ENCODE measurements at regions not wholly inside any gene's neighbourhood (a gene's known extent, or its start where the extent isn't known, plus 50 kb on each side); places are given as distances from the start of the nearest gene placed in this dataset.

DNA sequence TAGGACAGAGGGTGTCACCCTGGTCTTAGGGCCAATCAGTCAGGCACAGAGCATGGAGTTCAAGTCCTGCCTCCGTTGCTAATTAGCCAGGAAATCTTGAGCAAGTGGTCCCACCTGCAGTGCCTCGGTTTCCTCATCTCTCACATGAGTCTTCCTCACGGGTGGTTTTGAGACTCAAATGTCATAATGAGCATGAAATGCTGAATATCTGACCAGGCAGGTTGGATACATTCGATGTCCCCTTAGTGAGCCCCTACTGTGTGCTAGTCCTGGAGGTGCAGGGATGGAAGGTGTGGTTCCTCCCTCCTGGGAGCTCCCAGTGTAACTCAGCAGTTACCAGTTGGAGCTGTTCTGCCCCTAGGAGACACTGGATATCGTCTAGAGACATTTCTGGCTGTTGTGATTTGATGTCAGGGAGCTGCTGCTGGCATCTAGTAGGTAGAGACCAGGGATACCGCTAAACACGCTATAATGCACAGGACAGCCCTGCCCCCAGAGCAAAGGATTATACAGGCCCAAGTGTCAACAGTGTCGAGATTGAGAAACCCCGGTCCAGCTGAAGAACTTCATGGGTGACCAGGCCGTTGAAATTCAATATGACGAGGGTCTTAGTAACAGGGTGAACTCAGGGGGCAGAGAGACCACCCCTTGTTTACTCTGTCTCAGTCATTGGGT, 118.5 kb upstream of the TWIST2 start:
- in situ Hi-C loops (cut with HindIII; ENCODE audit: low sequenced_read_pairs), result no loop called here

DNA sequence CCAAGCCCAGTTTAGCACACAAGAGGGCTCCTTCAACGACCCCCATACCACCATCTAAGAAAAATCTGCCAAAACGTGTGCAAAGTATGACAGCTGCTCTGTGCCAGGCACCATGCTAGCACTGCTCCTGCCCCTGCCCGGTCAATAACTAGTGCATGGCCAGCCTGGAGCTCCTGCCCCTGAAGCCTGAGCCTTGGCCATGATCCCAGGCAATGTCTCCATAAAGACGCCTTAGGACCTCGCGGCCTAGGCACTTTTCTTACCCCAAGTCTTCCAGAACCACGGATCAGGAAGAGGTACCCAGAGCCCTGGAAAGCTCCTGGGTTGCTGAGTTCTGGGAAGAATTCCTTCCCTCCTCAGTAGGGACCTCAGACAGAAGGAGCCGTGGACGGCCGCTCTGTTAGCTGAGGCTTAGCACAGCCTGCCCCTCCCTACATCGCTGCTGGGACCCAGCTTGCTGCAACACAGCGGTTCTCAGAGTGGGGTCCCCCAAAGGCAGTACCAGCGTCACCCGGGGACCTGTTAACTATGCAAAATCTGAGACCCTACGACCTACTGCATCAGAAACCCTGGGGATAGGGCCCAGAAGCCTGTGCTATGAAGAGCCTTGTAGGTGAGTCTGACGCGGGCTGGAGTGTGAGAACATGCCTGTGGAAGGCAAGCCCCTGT, 117.8 kb upstream of the TWIST2 start:
- in situ Hi-C loops (cut with HindIII; ENCODE audit: low sequenced_read_pairs), result no loop called here

DNA sequence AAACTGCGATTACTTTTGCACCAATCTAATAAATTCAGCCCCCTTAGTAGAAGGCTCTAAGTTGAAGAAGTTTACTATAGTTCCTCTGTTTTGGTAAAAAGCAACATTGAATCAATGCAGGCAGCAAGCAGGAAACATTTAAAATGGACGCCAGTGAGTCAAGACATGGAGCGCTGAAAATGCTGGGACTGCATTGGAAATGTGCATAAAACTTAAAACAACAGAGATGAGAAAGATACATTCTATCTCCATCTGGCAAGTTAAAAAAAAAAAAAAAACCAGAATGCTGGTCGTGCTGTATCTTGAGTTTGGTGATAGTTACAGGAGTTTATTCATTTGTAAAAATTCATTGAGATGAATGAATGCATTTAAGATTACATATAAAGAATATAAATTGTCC, 117.0 kb upstream of the TWIST2 start:
- in situ Hi-C loops (cut with HindIII; ENCODE audit: low sequenced_read_pairs), result no loop called here

DNA sequence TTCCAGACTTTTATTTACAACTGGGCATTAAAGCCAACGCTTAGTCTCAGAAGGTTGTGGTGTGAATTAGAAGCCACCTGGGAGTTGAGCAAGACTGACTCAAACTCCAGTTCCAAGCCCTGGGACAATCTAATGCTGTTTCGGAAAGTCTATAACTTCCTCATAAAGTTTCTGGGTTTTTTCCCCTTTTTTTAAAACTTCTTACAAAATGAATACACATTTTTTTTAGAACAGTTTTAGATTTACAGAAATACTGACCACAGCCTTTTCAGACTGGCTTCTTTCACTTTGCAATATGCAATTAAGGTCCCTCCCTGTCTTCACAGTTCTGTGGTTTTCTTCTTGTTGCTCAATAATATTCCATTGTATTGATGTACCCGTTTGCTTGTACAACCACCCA, 115.9 kb upstream of the TWIST2 start:
- in situ Hi-C loops (cut with HindIII; ENCODE audit: low sequenced_read_pairs), result no loop called here

DNA sequence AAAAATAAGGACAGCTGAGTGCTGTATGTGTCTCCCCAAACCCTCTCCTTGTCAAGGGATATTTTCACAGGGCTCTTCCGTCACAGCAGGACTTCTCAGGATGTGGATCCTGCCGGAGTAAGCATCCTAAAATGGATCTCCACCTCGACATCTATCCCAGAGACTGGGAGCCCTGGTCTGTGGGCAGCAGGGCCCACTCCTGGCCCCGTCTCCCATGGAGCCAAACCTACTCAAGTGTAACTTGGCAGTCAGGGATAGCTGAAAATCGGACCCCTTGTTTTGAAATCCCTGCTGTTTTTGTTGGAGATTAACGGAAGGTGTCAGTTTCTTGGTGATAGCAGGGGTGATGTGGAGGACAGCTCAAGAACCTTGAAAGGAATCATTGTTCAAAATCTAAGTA, 109.0 kb upstream of the TWIST2 start:
- in situ Hi-C loops (cut with HindIII; ENCODE audit: low sequenced_read_pairs), result no loop called here

DNA sequence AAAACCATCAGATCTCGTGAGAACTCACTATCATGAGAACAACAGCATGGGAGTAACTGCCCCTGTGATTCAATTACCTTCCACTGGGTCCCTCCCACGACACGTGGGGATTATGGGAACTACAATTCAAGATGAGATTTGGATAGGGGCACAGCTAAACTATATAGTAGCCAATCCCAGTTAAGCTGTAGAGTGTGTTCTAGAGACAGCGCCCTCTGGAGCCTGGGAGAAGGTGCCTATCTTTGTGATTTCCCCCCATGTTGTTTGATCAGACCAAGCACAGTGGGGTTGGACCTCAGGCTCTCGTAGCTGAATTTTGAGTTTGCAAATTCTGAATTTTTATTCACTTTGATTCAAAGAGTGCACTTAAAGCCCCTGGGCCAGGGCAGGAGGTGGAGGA, 108.2 kb upstream of the TWIST2 start:
- in situ Hi-C loops (cut with HindIII; ENCODE audit: low sequenced_read_pairs), result no loop called here

- in situ Hi-C loops (cut with HindIII; ENCODE audit: low sequenced_read_pairs), result no loop called here
Measured at GRCh38 chr2:238741277-238741676, 106.6 kb upstream of the TWIST2 start.

DNA sequence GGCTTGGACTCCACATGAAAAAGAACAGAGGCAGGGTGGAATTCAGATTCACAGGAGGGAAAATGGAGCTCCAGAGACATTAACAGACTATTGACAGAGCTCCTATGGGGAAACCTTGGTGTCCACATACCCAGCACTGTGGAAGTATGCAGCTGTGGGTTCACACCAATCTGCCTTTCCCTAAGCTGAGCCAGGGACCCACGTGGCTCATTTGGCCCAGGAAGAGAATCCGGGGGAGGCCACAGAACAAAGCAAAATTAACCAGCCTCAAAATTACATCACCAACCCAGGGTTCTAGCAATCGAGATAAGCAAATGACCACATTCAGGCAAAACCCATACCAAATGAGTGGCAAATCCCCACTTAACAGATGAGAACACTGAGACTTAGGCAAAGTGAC, 105.8 kb upstream of the TWIST2 start:
- in situ Hi-C loops (cut with HindIII; ENCODE audit: low sequenced_read_pairs), result no loop called here

DNA sequence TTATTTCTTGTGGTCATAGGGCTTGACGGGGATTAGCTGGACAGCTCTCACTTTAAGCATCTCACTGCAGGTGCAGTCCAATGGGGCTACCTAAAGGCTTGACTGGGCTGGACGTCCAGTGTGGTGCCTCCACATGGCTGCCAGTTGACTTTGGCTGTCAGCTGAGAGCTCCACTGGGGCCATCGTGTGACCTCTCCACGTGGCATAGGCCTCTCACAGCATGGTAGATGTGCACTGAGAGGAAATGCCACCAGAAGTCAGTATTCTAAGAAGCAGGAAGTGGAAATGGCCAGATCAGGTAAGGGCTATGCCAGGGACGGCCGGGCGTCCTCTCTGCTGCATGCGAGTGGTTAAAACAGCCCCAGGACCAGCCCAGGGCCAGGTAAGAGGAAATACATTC, 105.2 kb upstream of the TWIST2 start:
- in situ Hi-C loops (cut with HindIII; ENCODE audit: low sequenced_read_pairs), result no loop called here

GRCh38 chr2:238743243-238744065, 104.4 kb upstream of the TWIST2 start:
- in situ Hi-C loops (cut with HindIII; ENCODE audit: low sequenced_read_pairs), result no loop called here

DNA sequence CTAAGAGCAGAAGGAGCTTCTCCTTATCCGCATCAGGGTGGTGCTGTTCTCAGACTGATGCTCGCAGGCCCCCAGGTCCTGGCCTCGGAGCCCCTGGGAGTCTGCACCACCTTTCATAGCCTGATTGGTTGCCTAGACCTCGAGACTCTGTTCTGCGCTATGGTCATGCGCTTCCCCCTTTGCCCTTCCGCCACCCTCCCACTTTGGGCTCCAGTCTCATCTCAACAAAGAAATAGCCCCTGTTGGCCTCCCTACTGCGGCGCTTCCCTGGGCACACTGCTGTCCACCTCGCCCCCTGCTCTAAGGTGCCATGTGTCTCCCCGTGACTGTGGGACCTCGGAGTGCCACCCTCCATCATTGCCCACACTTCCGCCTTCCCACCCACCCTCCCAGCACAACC, 102.9 kb upstream of the TWIST2 start:
- in situ Hi-C loops (cut with HindIII; ENCODE audit: low sequenced_read_pairs), result no loop called here

DNA sequence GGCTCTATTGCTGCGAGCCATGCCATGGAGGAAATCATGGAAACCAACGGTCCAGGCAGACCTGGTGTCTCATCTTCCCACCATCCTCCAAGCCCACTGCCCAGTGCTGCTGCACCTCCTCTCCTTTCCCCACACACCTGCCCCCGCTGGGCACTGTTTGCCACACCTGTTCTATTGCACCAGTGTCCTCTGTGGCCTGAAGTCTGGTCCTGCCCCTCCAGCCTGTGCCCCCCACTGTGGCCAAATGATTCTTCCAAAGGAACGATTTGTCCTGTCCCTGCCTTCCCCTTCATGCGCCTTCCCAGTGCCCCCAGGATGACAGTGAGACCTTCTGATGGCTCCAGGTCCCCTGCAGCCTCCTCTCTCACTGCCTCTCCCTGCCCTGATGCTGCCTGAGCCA, 101.9 kb upstream of the TWIST2 start:
- in situ Hi-C loops (cut with HindIII; ENCODE audit: low sequenced_read_pairs), result no loop called here

GRCh38 chr2:238747114-238747513, 100.8 kb upstream of the TWIST2 start:
- in situ Hi-C loops (cut with HindIII; ENCODE audit: low sequenced_read_pairs), result no loop called here

DNA sequence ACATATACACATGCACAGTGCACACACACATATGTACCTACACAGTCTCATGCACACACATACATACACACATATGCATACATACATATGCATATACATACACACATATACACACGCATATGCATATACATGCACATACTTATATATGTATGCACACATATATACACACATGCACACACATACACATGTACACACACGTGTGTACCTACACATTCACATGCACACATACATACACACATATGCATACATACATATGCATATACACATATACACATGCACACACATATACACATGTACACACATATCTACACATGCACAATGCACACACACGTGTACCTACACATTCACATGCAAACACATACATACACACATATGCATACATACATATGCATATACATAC, 100.3 kb upstream of the TWIST2 start:
- in situ Hi-C loops (cut with HindIII; ENCODE audit: low sequenced_read_pairs), result no loop called here

GRCh38 chr2:238750212-238750904, 97.5 kb upstream of the TWIST2 start:
- in situ Hi-C loops (cut with HindIII; ENCODE audit: low sequenced_read_pairs), result no loop called here

DNA sequence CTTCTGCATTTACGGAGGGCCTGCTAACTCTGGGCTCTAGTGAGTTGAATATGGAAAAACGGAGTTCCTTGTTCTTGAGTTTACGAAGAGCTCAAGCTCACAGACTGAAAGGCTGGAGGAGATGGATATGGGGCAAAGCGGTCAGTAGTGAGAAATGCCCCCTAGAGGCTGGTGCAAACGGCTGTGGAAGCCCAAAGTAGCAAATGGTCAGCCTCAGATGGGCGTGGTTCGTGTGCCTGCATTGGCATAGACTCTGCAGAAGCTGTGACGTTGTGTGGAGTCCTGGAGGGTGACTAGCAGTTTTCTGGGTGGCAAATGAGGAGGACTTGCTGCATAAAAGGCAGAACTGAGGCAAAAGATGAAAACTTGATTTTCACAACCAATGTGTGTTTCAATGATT, 93.6 kb upstream of the TWIST2 start:
- in situ Hi-C loops (cut with HindIII; ENCODE audit: low sequenced_read_pairs), result no loop called here

DNA sequence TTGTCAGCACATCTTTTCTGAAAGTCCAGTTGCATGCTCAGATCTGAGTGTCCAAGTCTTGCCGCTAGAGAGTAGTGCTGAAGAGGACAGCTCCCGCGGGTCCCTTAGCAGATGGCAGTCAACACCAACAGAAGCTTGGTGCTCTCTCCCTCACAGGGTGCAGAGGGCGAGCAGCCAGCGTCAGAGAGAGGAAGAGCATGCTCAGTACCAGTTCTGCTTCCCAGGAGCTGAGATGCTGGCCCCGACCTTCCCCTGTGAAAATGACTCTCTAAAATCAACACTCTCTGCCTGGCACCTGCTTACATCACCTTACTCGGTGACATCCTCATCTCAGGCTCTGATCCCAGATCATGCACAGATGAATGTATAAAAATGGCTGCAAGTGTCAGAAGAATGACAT, 86.0 kb upstream of the TWIST2 start:
- in situ Hi-C loops (cut with HindIII; ENCODE audit: low sequenced_read_pairs), result no loop called here

- in situ Hi-C loops (cut with HindIII; ENCODE audit: low sequenced_read_pairs), result no loop called here
Measured at GRCh38 chr2:238763471-238763995, 84.4 kb upstream of the TWIST2 start.

- in situ Hi-C loops (cut with HindIII; ENCODE audit: low sequenced_read_pairs), result no loop called here
Measured at GRCh38 chr2:238765590-238765989, 82.3 kb upstream of the TWIST2 start.

DNA sequence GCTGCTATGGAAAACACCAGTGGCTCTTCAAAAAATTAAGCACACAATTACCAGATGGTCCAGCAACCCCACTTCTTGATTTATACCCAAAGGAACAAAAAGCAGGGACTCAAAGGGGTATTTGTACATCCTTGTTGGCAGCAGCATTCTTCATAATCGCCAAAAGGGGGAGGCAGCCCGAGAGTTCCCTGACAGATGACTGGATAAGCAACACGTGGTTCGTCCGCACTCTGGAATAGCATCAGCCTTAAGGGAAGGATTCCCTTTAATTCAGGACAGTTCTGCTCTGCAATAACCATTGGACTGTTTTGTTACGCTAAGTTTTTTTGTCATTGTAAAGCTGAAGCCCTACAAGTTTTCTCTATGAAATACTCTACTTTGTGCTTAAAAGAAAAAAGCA, 76.7 kb upstream of the TWIST2 start:
- in situ Hi-C loops (cut with HindIII; ENCODE audit: low sequenced_read_pairs), result loop anchor here (5.0 kb wide), 1 partner anchor 94 kb away; no protein-coding TSS in a partner anchor

DNA sequence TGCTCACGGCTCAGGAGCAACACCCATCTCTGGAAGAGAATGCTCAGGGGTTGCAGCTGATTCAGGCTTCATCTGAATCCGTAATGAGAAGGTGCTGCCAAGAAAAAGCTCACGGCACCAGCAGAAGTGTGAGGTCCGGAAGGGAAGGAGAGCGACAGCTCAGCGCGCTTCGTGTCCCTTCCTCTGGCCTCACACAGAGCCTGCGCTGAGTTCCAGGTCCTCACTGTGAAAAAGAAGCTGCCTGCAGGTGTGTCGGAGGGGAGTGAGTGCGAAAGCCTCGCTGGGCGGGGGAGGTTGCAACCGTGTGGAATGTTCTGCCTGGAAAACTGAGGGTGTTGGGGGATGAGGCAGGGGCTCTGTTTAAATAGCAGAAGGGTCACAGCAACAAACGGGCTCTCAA, 76.2 kb upstream of the TWIST2 start:
- in situ Hi-C loops (cut with HindIII; ENCODE audit: low sequenced_read_pairs), result loop anchor here (5.0 kb wide), 1 partner anchor 94 kb away; no protein-coding TSS in a partner anchor

Measured in endothelial cell of hepatic sinusoid (primary cell).